ENCODE measurements at regions not wholly inside any gene's neighbourhood (a gene's known extent, or its start where the extent isn't known, plus 50 kb on each side); places are given as distances from the start of the nearest gene placed in this dataset.

- peaks cover 0 to 3% (median 0%) of the 10 kb centered on the region in 3 donors for H3K4me1 ChIP-seq
- FAIRE-seq (no peak), DNase-seq (no peak), ATAC-seq (peak in 2 of 4 donors; percentile 65 to 82)
- intact Hi-C loops (cut with DNase I), result no loop called here
- H3K36me3 ChIP-seq, result no peaks in the 10 kb centered on the region
- WGBS, 2 donors, result 49 to 60% methylated on average over 3 of the region's 3 CpGs
- no peak for TF ChIP-seq CTCF (IDR thresholded peaks at IDR 0.05)
- H3K4me3 ChIP-seq, result no peak overlapping the region
- no peaks in the 10 kb centered on the region for H3K27me3 ChIP-seq
- H3K9me3 ChIP-seq, result no peaks in the 10 kb centered on the region
- H3K27ac ChIP-seq, result no peak overlapping the region
Measured at GRCh38 chr7:91634485-91635177, 245.9 kb downstream of the MTERF1 start.

GRCh38 chr7:91636129-91636724, 244.3 kb downstream of the MTERF1 start:
- peak in 2 of 4 donors; percentile 17 to 23 for TF ChIP-seq CTCF (IDR thresholded peaks at IDR 0.05)
- Histone ChIP-seq H3K36me3 (no peaks in the 10 kb centered on the region), H3K9me3 (no peaks in the 10 kb centered on the region), H3K27ac (no peak overlapping the region), H3K27me3 (no peaks in the 10 kb centered on the region), H3K4me3 (no peak overlapping the region), H3K4me1 (peaks cover 0 to 3% (median 0%) of the 10 kb centered on the region in 3 donors)
- DNase-seq (peak in 2 of 6 donors; percentile 7 to 43), ATAC-seq (peak; percentile 43 to 85 (median 79)), FAIRE-seq (no peak)
- intact Hi-C loops (cut with DNase I), result no loop called here
- 47 to 58% methylated on average over 6 of the region's 6 CpGs for WGBS, 2 donors

GRCh38 chr7:91636728-91637127, 243.8 kb downstream of the MTERF1 start:
- 60 to 78% methylated on average over 2 of the region's 2 CpGs for WGBS, 2 donors
- no peaks in the 10 kb centered on the region for H3K27me3 ChIP-seq
- FAIRE-seq, result no peak
- peaks cover 0 to 3% (median 0%) of the 10 kb centered on the region in 3 donors for H3K4me1 ChIP-seq
- intact Hi-C loops (cut with DNase I), result no loop called here
- no peak overlapping the region for H3K4me3 ChIP-seq
- DNase-seq, result no peak
- no peak overlapping the region for H3K27ac ChIP-seq
- no peak for ATAC-seq
- H3K36me3 ChIP-seq, result no peaks in the 10 kb centered on the region
- no peak for TF ChIP-seq CTCF (IDR thresholded peaks at IDR 0.05)
- no peaks in the 10 kb centered on the region for H3K9me3 ChIP-seq

GRCh38 chr7:91644256-91644655, 236.2 kb downstream of the MTERF1 start:
- intact Hi-C loops (cut with DNase I), result loop anchor here in 1 of 3 donors (10.0 kb wide), 1 partner anchor 559 kb away; no protein-coding TSS in a partner anchor
- 76 to 81% methylated on average over 4 of the region's 4 CpGs for WGBS, 2 donors
- no peak for ATAC-seq

More at GRCh38 chr7:91644256-91644655, 236.2 kb downstream of the MTERF1 start:
- Histone ChIP-seq H3K27ac (no peak overlapping the region), H3K27me3 (no peaks in the 10 kb centered on the region), H3K4me3 (no peak overlapping the region), H3K36me3 (no peaks in the 10 kb centered on the region), H3K4me1 (no peaks in the 10 kb centered on the region), H3K9me3 (no peaks in the 10 kb centered on the region)
- no peak for TF ChIP-seq CTCF (IDR thresholded peaks at IDR 0.05)
- FAIRE-seq (no peak), DNase-seq (no peak)
